Spleen (tissue), 11 donors: ENCODE measurements at regions not wholly inside any gene's neighbourhood (a gene's known extent, or its start where the extent isn't known, plus 50 kb on each side); places are given as distances from the start of the nearest gene placed in this dataset.

ENCODE experiments used
- DNase-seq: peaks from one replicate; pipeline ENCODE4 v3.0.0-alpha.2; 2020
- H3K27ac ChIP-seq, 8 donors: fragments of 200-600 bp; sonication (generic) in 7 of 8; 1 replicate in 4 of 8; 2 replicates in 4 of 8; pipeline versions ENCODE4 v1.5.0 to v1.8.0; 2016 to 2021; ENCODE audit warnings: inconsistent platforms in 4 of 8, mild to moderate bottlenecking in 4 of 8, moderate library complexity in 1 of 8
- H3K27me3 ChIP-seq, 7 donors: fragments of 200-600 bp; sonication (generic) in 6 of 7; replicated peaks in 1 of 7; 1 replicate in 4 of 7; 2 replicates in 3 of 7; pipeline versions ENCODE4 v1.5.0 to v1.8.0; 2016 to 2021; ENCODE audit warnings: inconsistent platforms in 3 of 7, mild to moderate bottlenecking in 1 of 7
- H3K36me3 ChIP-seq, 6 donors: fragments of 200-600 bp; sonication (generic) in 5 of 6; 1 replicate in 4 of 6; 2 replicates in 2 of 6; pipeline versions ENCODE4 v1.5.0 to v1.8.0; 2016 to 2021; ENCODE audit warnings: inconsistent platforms in 2 of 6
- H3K4me1 ChIP-seq, 6 donors: fragments of 200-600 bp; sonication (generic) in 5 of 6; 1 replicate in 3 of 6; 2 replicates in 3 of 6; pipeline versions ENCODE4 v1.5.0 to v1.8.0; 2016 to 2021; ENCODE audit warnings: inconsistent platforms in 3 of 6
- H3K4me3 ChIP-seq, 8 donors: fragments of 200-600 bp; sonication (generic) in 7 of 8; 1 replicate in 4 of 8; 2 replicates in 4 of 8; pipeline versions ENCODE4 v1.5.0 to v1.8.0; 2016 to 2021; ENCODE audit warnings: inconsistent platforms in 4 of 8, mild to moderate bottlenecking in 4 of 8, moderate library complexity in 2 of 8
- H3K9me3 ChIP-seq, 8 donors: fragments of 200-600 bp; sonication (generic) in 7 of 8; 1 replicate in 4 of 8; 2 replicates in 4 of 8; pipeline versions ENCODE4 v1.5.0 to v1.8.0; 2016 to 2021; ENCODE audit warnings: inconsistent platforms in 4 of 8
- CTCF ChIP-seq, 11 experiments: fragments of 200-600 bp in 7 of 11; fragments of 450-650 bp in 4 of 11; sonication (generic) in 4 of 11; IDR thresholded peaks in 8 of 11; conservative IDR thresholded peaks in 3 of 11; 1 replicate in 7 of 11; 2 replicates in 4 of 11; pipeline versions ENCODE4 v1.4.0 to v1.8.0; 2016 to 2021; ENCODE audit warnings: antibody characterized with exemption in 11 of 11, inconsistent platforms in 4 of 11, mild to moderate bottlenecking in 1 of 11
- POLR2A ChIP-seq, 3 donors: fragments of 450-650 bp; IDR thresholded peaks; one replicate each; pipeline ENCODE4 v1.5.1; 2017; ENCODE audit warnings: antibody characterized with exemption in 3 of 3, mild to moderate bottlenecking in 1 of 3
- POLR2AphosphoS5 ChIP-seq, 3 donors: sonication (generic); formaldehyde crosslinking; IDR thresholded peaks; one replicate each; pipeline ENCODE4 v1.5.1; 2017; ENCODE audit warnings: antibody characterized with exemption in 3 of 3
- WGBS, 5 donors: extraction: QIAGEN DNeasy Blood & Tissue Kit in 3 of 5; methylation state at CpG; one replicate each; pipeline versions ENCODE4 v1.1.5 to v1.1.7; 2013 to 2018; 5-methylcytosine and 5-hydroxymethylcytosine counted together
- intact Hi-C: fragments of 100-400 bp; cut with DNase I; formaldehyde crosslinking; loops from one replicate; pipeline ENCODE4 v1.15.0; 2023; ENCODE audit warnings: low total_unique reads
- donor health status: healthy with polysubstance abuse.
- donor health status: DM: no; HTN: no; CAD: no; lungs with moderate emphysema.
- donor health status: DM: no; HTN: no; CAD: no.
- donor health status: Bipolar disorder and iron deficiency.
- donor health status: healthy.
- donor health status: DM: no; HTN: no; CAD: no.
- donor health status: DM: yes; HTN: yes; CAD: no.

GRCh38 chr6:121920616-121921015, 478.8 kb upstream of the HSF2 start:
- no peak overlapping the region for H3K27ac ChIP-seq
- no peaks in the 10 kb centered on the region for H3K4me1 ChIP-seq
- no peak overlapping the region for H3K4me3 ChIP-seq
- TF ChIP-seq POLR2A (IDR thresholded peaks at IDR 0.05) (no peak), CTCF (IDR thresholded peaks at IDR 0.05 in 8 of 11, conservative IDR thresholded peaks at IDR 0.05 in 3 of 11) (no peak), POLR2AphosphoS5 (IDR thresholded peaks at IDR 0.05) (no peak)
- intact Hi-C loops = no loop called here
- no peaks in the 10 kb centered on the region for H3K27me3 ChIP-seq
- H3K36me3 ChIP-seq = no peaks in the 10 kb centered on the region
- no peaks in the 10 kb centered on the region for H3K9me3 ChIP-seq
- no peak for DNase-seq
- 82 to 88% (median 86%) methylated on average over 6 of the region's 6 CpGs for WGBS, 5 donors

- TF ChIP-seq CTCF (IDR thresholded peaks at IDR 0.05 in 8 of 11, conservative IDR thresholded peaks at IDR 0.05 in 3 of 11) (no peak), POLR2A (IDR thresholded peaks at IDR 0.05) (no peak), POLR2AphosphoS5 (IDR thresholded peaks at IDR 0.05) (no peak)
- Histone ChIP-seq H3K36me3 (no peaks in the 10 kb centered on the region), H3K9me3 (no peaks in the 10 kb centered on the region), H3K4me3 (no peak overlapping the region), H3K27me3 (no peaks in the 10 kb centered on the region), H3K27ac (no peak overlapping the region), H3K4me1 (no peaks in the 10 kb centered on the region)
- WGBS, 5 donors = 38 to 57% (median 47%) methylated on average over 1 of the region's 1 CpG
- intact Hi-C loops = no loop called here
- no peak for DNase-seq
These were observed 474.4 kb upstream of the HSF2 start for GRCh38 chr6:121925024-121925423.

DNA sequence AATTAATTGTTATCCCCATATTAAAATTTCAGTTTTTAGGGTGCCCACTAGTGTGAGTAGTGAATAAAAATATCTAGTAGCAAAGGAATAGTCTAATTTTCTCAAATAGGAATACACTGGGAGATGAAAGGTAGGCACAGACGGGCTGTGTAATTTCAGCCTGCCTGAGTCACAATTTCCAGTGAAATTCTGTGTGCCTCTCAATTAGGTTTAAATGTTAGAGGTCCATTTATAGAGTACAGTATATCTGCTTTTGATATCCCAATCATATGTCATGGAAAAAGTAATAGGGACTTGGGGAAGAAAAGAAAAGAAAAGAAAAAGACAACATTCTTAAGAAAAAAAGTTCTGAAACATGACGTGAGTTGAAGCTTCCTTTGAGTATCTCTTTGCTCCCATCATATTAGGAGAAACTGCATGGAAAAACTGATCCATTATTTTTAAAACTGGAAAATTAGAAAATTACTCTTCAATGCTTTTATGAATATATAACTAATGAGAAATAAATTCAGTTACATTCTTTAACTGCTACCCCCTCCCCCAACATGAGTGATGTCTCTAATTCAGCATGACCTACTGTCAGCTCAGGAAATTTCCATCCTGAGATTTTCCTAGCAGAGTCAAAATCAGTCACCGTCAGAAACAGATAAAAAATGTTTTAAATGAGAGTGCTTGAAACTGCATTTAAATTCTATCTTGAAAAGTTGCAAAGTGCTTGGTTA, 473.8 kb upstream of the HSF2 start:
- H3K9me3 ChIP-seq = no peaks in the 10 kb centered on the region
- no peaks in the 10 kb centered on the region for H3K4me1 ChIP-seq
- H3K36me3 ChIP-seq = no peaks in the 10 kb centered on the region
- intact Hi-C loops = no loop called here
- H3K4me3 ChIP-seq = no peak overlapping the region
- no peak for DNase-seq
- 68 to 75% (median 72%) methylated on average over 3 of the region's 3 CpGs for WGBS, 5 donors
- TF ChIP-seq POLR2AphosphoS5 (IDR thresholded peaks at IDR 0.05) (no peak), CTCF (IDR thresholded peaks at IDR 0.05 in 8 of 11, conservative IDR thresholded peaks at IDR 0.05 in 3 of 11) (no peak), POLR2A (IDR thresholded peaks at IDR 0.05) (no peak)
- no peaks in the 10 kb centered on the region for H3K27me3 ChIP-seq
- H3K27ac ChIP-seq = no peak overlapping the region

- no peak overlapping the region for H3K27ac ChIP-seq
- 44 to 54% (median 46%) methylated on average over 1 of the region's 1 CpG for WGBS, 5 donors
- H3K4me1 ChIP-seq = no peaks in the 10 kb centered on the region
- no peaks in the 10 kb centered on the region for H3K36me3 ChIP-seq
- intact Hi-C loops = no loop called here
- no peak for DNase-seq
- no peak for TF ChIP-seq CTCF (IDR thresholded peaks at IDR 0.05 in 8 of 11, conservative IDR thresholded peaks at IDR 0.05 in 3 of 11)
- TF ChIP-seq POLR2A (IDR thresholded peaks at IDR 0.05) = no peak
- TF ChIP-seq POLR2AphosphoS5 (IDR thresholded peaks at IDR 0.05) = no peak
- H3K27me3 ChIP-seq = no peaks in the 10 kb centered on the region
- H3K4me3 ChIP-seq = no peak overlapping the region
- H3K9me3 ChIP-seq = no peaks in the 10 kb centered on the region
These were observed 470.2 kb upstream of the HSF2 start for GRCh38 chr6:121929301-121929700.
